Brain pericyte (primary cell): ENCODE measurements at regions not wholly inside any gene's neighbourhood (a gene's known extent, or its start where the extent isn't known, plus 50 kb on each side); places are given as distances from the start of the nearest gene placed in this dataset.
"Not testable (repeated sequence)": the region's sequence is repeated elsewhere in the genome, so short reads cannot be mapped to it uniquely, and the experiment has no call there.

ENCODE experiments used
- DNase-seq: peaks from one replicate; pipeline ENCODE4 v3.0.0-alpha.2; 2012; ENCODE audit warnings: low read depth, low spot score

- DNase-seq = no peak
Measured at GRCh38 chr12:33041562-33041961, 145.0 kb upstream of the PKP2 start.

DNA sequence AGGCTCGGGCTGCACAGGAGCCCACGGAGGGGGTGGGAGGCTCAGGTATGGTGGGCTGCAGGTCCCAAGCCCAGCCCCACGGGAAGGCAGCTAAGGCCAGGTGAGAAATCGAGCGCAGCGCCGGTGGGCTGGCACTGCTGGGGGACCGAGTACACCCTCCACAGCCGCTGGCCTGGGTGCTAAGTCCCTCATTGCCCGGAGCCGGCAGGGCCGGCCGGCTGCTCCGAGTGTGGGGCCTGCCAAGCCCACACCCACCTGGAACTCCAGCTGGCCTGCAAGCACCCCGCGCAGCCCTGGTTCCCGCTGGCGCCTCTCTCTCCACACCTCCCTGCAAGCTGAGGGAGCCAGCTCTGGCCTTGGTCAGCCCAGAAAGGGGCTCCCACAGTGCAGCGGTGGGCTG, 137.4 kb upstream of the PKP2 start:
- DNase-seq = not testable (repeated sequence)

- no peak for DNase-seq
Measured at GRCh38 chr12:33026791-33027190, 130.2 kb upstream of the PKP2 start.

DNA sequence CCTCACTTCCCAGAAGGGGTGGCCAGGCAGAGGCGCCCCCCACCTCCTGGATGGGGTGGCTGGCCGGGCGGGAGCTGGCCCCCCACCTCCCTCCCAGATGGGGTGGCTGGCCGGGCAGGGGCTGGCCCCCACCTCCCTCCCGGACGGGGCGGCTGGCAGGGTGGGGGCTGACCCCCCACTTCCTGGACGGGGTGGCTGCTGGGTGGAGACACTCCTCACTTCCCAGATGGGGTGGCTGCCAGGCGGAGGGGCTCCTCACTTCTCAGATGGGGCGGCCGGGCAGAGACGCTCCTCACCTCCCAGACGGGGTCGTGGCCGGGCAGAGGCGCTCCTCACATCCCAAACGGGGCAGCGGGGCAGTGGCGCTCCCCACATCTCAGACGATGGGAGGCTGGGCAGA, 126.1 kb upstream of the PKP2 start:
- DNase-seq = not testable (repeated sequence)

GRCh38 chr12:33017029-33017428, 120.5 kb upstream of the PKP2 start:
- not testable (repeated sequence) for DNase-seq

DNA sequence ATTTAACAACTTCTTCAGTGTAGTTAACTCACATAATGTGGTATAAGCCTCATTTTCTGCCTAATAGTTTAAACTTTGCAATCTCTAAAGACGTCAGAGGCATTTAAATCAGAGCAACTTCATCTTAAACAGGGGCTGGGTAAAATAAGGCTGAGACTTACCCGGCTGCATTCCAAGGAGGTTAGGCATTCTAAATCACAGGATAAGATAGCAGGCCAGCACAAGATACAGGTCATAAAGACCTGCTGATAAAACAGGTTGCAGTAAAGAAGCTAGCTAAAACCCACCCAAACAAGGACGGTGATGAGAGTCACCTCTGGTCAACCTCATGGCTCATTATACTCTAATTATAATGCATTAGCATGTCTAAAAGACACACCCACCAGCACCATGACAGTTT, 115.6 kb upstream of the PKP2 start:
- no peak for DNase-seq

- no peak for DNase-seq
Measured at GRCh38 chr12:33006106-33006505, 109.5 kb upstream of the PKP2 start.

- DNase-seq = no peak
Measured at GRCh38 chr12:33000016-33000415, 103.4 kb upstream of the PKP2 start.

DNA sequence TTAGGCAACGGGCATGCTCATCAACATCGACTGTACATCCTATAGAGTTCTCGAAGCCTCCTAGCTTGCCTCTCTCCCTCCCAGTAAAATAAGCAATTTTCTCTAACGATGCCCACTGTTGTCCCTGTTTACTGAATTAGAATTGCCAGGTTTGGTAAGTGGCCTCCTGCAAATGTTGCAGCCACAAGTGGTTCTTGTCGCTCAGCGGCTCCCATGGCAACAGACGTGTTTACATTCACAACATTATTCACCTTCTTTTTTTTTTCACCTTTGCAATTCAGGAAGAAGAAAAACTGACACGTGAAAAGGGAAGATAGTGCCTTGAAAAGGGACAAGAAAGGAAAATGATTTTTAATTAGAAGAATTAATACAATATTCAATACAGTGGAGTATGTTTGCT, 100.9 kb upstream of the PKP2 start:
- DNase-seq = no peak

DNA sequence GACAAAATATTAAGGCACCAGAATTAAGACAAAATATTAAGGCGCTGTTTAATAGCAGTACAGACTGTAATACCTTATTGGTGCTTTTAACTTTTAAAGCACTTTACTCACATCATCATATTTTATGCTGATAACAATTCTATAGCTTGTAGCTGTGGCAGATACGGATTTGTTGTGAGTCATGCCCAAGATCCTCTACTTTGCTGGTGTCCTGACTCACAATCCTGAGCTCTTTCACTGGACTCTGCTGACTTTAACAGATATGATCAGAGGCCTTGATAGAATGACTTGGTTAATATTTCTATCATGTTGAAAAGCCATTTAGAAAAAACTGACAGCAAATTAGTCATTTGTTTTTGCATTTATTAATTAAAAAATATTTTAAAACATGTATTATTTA, 99.0 kb upstream of the PKP2 start:
- no peak for DNase-seq

GRCh38 chr12:32993404-32993803, 96.8 kb upstream of the PKP2 start:
- no peak for DNase-seq

- DNase-seq = no peak
Measured at GRCh38 chr12:32989705-32990104, 93.1 kb upstream of the PKP2 start.

GRCh38 chr12:32988982-32989381, 92.4 kb upstream of the PKP2 start:
- DNase-seq = no peak

DNA sequence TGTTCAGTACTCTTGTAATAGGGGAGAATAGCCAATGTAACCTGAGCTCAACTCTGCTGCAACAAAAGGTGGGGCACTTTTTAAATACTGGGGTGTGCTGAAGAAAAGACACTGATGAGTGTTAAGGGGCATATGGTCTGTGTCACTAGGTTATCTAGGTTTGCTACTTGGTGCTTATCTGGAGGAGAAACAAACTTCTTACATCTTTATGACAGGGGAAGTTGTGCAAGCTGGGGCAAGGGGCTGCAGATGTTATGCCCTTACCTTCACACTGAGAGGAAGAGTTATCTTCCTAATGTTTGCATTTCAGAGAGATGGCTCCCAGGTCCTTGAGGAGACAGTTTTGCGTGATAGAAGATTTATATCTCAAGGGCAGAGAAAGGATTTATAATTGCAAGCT, 90.9 kb upstream of the PKP2 start:
- DNase-seq = no peak

DNA sequence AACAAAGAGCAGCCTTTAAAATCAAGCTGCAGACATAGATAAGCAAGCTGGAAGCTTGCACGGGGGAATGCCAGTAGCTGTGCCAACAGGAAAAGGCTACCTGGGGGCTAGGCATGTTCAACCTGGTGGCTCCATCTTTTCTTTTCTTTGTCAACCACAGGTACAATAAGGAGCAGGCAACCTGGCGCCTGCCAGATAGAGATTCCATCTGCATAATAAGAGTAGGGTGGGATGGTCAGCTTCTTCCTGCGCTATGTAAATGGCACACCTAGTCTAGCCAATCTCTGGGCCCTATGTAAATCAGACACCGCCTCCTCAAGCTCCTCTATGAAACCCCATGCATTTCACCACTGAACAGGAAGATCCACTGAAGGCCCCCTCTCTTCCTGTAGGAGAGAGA, 87.4 kb upstream of the PKP2 start:
- DNase-seq = no peak

DNA sequence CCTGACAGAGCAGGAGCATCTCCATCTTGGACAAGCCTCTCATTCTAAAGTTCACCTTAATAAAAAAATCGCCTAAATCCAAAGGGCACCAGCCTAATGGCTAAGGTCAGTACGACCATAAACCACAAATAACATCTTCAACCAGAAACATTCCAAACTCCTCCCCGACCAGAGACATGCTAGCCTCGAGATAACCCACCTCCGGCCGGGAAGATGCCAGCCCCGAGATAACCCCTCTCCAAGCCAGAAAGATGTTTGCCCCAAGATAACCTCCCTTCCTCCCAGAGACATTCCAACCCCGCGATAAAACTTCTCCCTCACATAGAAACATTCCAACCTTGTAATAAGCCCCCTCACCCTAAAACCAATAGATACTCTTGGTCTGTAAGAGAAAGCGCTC, 86.8 kb upstream of the PKP2 start:
- no peak for DNase-seq

DNA sequence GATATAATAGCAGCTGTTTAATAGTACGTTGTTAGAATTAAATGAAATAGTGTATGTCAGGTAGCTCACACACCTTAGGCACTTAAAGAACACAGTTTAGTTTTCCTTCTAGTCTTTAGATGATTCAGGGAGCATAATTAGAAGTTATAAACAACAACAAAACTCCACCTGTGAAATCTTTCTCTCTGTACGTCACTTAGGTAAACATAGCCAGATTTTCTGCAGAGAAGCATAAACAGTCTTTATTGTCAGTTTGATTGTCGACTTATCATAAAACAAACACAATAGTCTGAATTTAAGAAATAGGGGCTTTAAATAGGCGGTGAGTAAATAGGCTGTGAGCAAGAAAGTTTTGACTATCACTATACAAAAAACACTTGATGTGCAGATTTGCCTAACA, 84.6 kb upstream of the PKP2 start:
- no peak for DNase-seq

DNA sequence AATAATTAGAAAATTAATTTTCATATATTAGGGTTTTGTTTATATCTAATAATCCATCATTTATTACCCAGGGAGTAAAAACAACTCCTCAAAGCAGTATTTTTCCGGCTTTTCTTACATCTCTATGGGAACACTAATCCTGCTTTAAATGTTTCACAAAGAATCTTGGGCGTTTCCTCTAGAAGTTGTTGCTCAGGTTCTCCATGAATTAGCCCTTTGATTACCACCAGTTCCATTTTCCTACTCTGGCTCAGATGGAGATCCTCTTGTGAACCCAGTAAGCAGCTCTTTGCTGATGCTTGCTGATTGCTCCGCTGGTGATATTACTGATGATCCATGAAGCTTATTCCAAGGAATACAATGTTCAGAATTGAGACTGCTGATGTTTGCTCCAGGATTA, 78.5 kb upstream of the PKP2 start:
- DNase-seq = no peak

DNA sequence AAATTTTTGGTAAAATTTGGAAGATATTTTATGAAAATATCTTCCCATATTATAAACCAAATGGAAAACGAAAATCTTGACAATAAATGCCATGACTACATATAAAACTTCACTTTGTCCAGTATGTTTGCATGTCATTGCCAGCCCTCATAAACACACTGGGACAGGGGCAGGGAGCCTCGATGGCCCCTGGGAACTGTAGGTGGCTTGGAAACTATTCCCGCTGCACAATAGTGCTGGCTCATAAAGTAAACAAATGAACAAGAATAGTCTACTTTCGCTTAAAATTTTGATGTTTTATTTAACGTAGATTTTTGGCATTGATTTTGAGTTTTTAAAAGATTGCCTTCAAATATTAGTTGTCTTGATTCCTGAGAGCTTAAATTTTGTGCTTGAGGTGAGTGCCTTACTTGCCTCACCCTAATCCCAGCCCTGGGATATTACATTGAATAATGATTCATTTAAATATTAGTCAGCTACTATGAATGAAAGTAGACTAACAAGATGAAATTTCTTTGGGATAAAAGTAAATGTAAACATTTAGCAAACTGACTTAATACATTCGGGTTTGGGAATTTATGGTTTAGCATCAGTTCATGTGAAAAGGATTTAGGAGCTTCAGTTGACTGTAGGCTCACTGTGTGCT, 74.0 kb upstream of the PKP2 start:
- DNase-seq = no peak

- no peak for DNase-seq
Measured at GRCh38 chr12:32964981-32965585, 68.5 kb upstream of the PKP2 start.

GRCh38 chr12:32956418-32956817, 59.8 kb upstream of the PKP2 start:
- not testable (repeated sequence) for DNase-seq

DNA sequence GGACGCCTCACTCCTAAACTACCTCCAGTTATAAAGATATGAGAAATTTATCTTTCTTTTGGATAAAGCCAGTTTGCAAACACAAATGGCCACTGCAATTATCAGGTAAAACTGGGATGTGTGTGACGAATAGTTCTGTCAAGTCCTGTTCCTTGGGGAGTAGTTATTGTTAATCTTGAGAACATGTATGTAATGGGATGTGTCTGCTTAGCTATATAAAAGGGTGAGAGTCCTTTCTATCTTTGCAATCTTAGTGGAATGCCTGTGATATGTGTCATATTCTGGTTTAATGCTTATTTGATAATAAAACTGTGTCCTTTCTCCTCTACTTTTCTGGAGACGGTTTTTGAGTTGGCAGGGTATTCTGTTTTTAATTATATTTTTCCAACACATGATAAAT, 56.1 kb upstream of the PKP2 start:
- no peak for DNase-seq

DNA sequence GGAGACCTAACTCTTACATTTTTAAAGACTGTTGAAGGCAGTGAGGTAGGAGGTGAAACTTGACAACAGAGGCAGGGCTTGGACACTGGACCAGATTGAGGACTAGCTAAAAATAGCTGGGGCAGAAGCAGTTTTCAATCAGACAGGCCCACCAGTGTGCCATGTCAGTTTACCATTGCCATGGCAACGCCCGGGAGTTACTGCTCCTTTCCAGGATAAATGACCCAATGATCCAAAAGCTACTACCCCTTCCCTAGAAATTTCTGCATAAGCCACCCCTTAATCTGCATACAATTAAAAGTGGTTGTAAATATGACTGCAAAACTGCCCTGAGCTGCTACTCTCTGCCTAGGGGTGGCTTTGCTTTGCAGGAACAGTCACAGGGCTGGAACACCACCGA, 53.2 kb upstream of the PKP2 start:
- no peak for DNase-seq
